Neural cell (in vitro differentiated cells): ENCODE measurements at regions not wholly inside any gene's neighbourhood (a gene's known extent, or its start where the extent isn't known, plus 50 kb on each side); places are given as distances from the start of the nearest gene placed in this dataset.

Source experiments
- CTCF ChIP-seq: fragments of 450-650 bp; IDR thresholded peaks from 2 replicates; pipeline ENCODE4 v1.5.1; 2014; ENCODE audit warnings: antibody characterized with exemption, mild to moderate bottlenecking, moderate library complexity; ENCODE audit not compliant: poor library complexity, severe bottlenecking
- EZH2 ChIP-seq: fragments of 200-600, 300-800 bp; shearing (Covaris generic), sonication (generic); IDR thresholded peaks from 2 replicates; pipeline ENCODE4 v1.6.1; 2014; ENCODE audit warnings: antibody characterized with exemption, low read length, borderline replicate concordance, mild to moderate bottlenecking; ENCODE audit not compliant: insufficient read depth, poor library complexity, severe bottlenecking
- POLR2AphosphoS5 ChIP-seq: IDR thresholded peaks from 2 replicates; pipeline ENCODE4 v1.6.1; 2012

GRCh38 chr6:170021579-170021978, 269.3 kb downstream of the DLL1 start:
- TF ChIP-seq POLR2AphosphoS5, result no peak
- no peak for TF ChIP-seq EZH2
- TF ChIP-seq CTCF, result no peak
